ENCODE measurements at regions not wholly inside any gene's neighbourhood (a gene's known extent, or its start where the extent isn't known, plus 50 kb on each side); places are given as distances from the start of the nearest gene placed in this dataset.

GRCh38 chr6:27582928-27583725, 110.2 kb upstream of the ZNF184 start:
- Histone ChIP-seq H3K9me3 (ENCODE audit: low read length) (no peaks in the 10 kb centered on the region), H3K9ac (ENCODE audit: low read length) (no peak overlapping the region), H3K27me3 (ENCODE audit: low read length) (no peaks in the 10 kb centered on the region), H4K20me1 (ENCODE audit: low read length) (no peaks in the 10 kb centered on the region), H3K79me2 (ENCODE audit: low read length) (no peaks in the 10 kb centered on the region), H3K36me3 (ENCODE audit: low read depth, low read length) (no peaks in the 10 kb centered on the region), H2AFZ (ENCODE audit: low read length) (no peak overlapping the region), H3K9me2 (replicated peaks; ENCODE audit: low read length) (no peaks in the 10 kb centered on the region), H3K4me2 (ENCODE audit: low read length) (peak overlapping the region; percentile 55), H3K4me3 (ENCODE audit: low read length) (peak overlapping the region; percentile 32; the same call in 1 of the 2 replicates), H3K4me1 (ENCODE audit: insufficient read depth, low read length) (no peaks in the 10 kb centered on the region), H3K27ac (ENCODE audit: low read length) (no peak overlapping the region), H3F3A (ENCODE audit: low read length, unreplicated experiment) (no peaks in the 10 kb centered on the region)
- ATAC-seq (no peak; the same call in 1 of the 2 replicates), DNase-seq (peak; percentile 86)
- no TSS peak for BruUV-seq (replicated peaks)
- TF ChIP-seq, protein P1, sequence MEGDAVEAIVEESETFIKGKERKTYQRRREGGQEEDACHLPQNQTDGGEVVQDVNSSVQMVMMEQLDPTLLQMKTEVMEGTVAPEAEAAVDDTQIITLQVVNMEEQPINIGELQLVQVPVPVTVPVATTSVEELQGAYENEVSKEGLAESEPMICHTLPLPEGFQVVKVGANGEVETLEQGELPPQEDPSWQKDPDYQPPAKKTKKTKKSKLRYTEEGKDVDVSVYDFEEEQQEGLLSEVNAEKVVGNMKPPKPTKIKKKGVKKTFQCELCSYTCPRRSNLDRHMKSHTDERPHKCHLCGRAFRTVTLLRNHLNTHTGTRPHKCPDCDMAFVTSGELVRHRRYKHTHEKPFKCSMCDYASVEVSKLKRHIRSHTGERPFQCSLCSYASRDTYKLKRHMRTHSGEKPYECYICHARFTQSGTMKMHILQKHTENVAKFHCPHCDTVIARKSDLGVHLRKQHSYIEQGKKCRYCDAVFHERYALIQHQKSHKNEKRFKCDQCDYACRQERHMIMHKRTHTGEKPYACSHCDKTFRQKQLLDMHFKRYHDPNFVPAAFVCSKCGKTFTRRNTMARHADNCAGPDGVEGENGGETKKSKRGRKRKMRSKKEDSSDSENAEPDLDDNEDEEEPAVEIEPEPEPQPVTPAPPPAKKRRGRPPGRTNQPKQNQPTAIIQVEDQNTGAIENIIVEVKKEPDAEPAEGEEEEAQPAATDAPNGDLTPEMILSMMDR (conservative IDR thresholded peaks at IDR 0.05; ENCODE audit: low read depth, low read length) = no peak
- no peak for TF ChIP-seq EZH2phosphoT487 (IDR thresholded peaks at IDR 0.05; ENCODE audit: borderline replicate concordance, low read length)
- TF ChIP-seq EZH2 (IDR thresholded peaks at IDR 0.05; ENCODE audit: low read length, unreplicated experiment) = no peak
- intact Hi-C loops (cut with micrococcal nuclease) = no loop called here
- POLR2A ChIA-PET (ENCODE audit: unreplicated experiment) = no interaction called here
- CTCF ChIA-PET = no interaction called here

- CTCF ChIA-PET = no interaction called here
- Histone ChIP-seq H3K9me3 (ENCODE audit: low read length) (no peaks in the 10 kb centered on the region), H3K4me1 (ENCODE audit: insufficient read depth, low read length) (no peaks in the 10 kb centered on the region), H3K79me2 (ENCODE audit: low read length) (no peaks in the 10 kb centered on the region), H3F3A (ENCODE audit: low read length, unreplicated experiment) (no peaks in the 10 kb centered on the region), H3K27ac (ENCODE audit: low read length) (no peak overlapping the region), H4K20me1 (ENCODE audit: low read length) (no peaks in the 10 kb centered on the region), H2AFZ (ENCODE audit: low read length) (no peak overlapping the region), H3K4me3 (ENCODE audit: low read length) (no peak overlapping the region), H3K4me2 (ENCODE audit: low read length) (no peak overlapping the region), H3K27me3 (ENCODE audit: low read length) (no peaks in the 10 kb centered on the region), H3K9me2 (replicated peaks; ENCODE audit: low read length) (no peaks in the 10 kb centered on the region), H3K36me3 (ENCODE audit: low read depth, low read length) (no peaks in the 10 kb centered on the region), H3K9ac (ENCODE audit: low read length) (no peak overlapping the region)
- BruUV-seq (replicated peaks) = no TSS peak
- TF ChIP-seq EZH2 (IDR thresholded peaks at IDR 0.05; ENCODE audit: low read length, unreplicated experiment) (no peak), EZH2phosphoT487 (IDR thresholded peaks at IDR 0.05; ENCODE audit: borderline replicate concordance, low read length) (no peak)
- TF ChIP-seq, protein P1 (conservative IDR thresholded peaks at IDR 0.05; ENCODE audit: low read depth, low read length) = no peak
- DNase-seq (no peak), ATAC-seq (no peak)
- intact Hi-C loops (cut with micrococcal nuclease) = no loop called here
- POLR2A ChIA-PET (ENCODE audit: unreplicated experiment) = no interaction called here
Observed at GRCh38 chr6:27579973-27580372, 107.1 kb upstream of the ZNF184 start.

GRCh38 chr6:27577922-27578321, 105.0 kb upstream of the ZNF184 start:
- Histone ChIP-seq H3K4me3 (ENCODE audit: low read length) (no peak overlapping the region), H4K20me1 (ENCODE audit: low read length) (no peaks in the 10 kb centered on the region), H3K4me1 (ENCODE audit: insufficient read depth, low read length) (no peaks in the 10 kb centered on the region), H3F3A (ENCODE audit: low read length, unreplicated experiment) (no peaks in the 10 kb centered on the region), H3K36me3 (ENCODE audit: low read depth, low read length) (no peaks in the 10 kb centered on the region), H3K27ac (ENCODE audit: low read length) (no peak overlapping the region), H3K9me3 (ENCODE audit: low read length) (no peaks in the 10 kb centered on the region), H2AFZ (ENCODE audit: low read length) (no peak overlapping the region), H3K4me2 (ENCODE audit: low read length) (no peak overlapping the region), H3K9me2 (replicated peaks; ENCODE audit: low read length) (no peaks in the 10 kb centered on the region), H3K79me2 (ENCODE audit: low read length) (no peaks in the 10 kb centered on the region), H3K9ac (ENCODE audit: low read length) (no peak overlapping the region), H3K27me3 (ENCODE audit: low read length) (no peaks in the 10 kb centered on the region)
- no TSS peak for BruUV-seq (replicated peaks)
- no peak for ATAC-seq
- no peak for DNase-seq
- intact Hi-C loops (cut with micrococcal nuclease) = no loop called here
- ChIA-PET POLR2A (ENCODE audit: unreplicated experiment) (no interaction called here), CTCF (no interaction called here)
- TF ChIP-seq, protein P1 (conservative IDR thresholded peaks at IDR 0.05; ENCODE audit: low read depth, low read length) = no peak
- TF ChIP-seq EZH2 (IDR thresholded peaks at IDR 0.05; ENCODE audit: low read length, unreplicated experiment) (no peak), EZH2phosphoT487 (IDR thresholded peaks at IDR 0.05; ENCODE audit: borderline replicate concordance, low read length) (no peak)

Data from PC-3 (cell line).